Stimulated activated CD8-positive, alpha-beta memory T cell treated with anti-CD3 and anti-CD28 coated beads, Interleukin-4, amount 100 ng/mL, for 1 hour (primary cell): ENCODE measurements at regions not wholly inside any gene's neighbourhood (a gene's known extent, or its start where the extent isn't known, plus 50 kb on each side); places are given as distances from the start of the nearest gene placed in this dataset.

Source experiments
- DNase-seq, 2 donors: peaks; one replicate each; pipeline ENCODE4 v3.0.0-alpha.2; 2020; ENCODE audit warnings: low read depth in 2 of 2, low spot score in 1 of 2

- DNase-seq = no peak
These were observed 491.8 kb downstream of the ANXA1 start for GRCh38 chr9:73643379-73644013.

GRCh38 chr9:73647560-73647959 is 495.9 kb downstream of the ANXA1 start:
- no peak for DNase-seq

- DNase-seq = no peak
These were observed 497.9 kb downstream of the ANXA1 start for GRCh38 chr9:73649552-73649951.

- no peak for DNase-seq
These were observed 503.7 kb downstream of the ANXA1 start for GRCh38 chr9:73655363-73655762.

GRCh38 chr9:73655831-73656230 is 504.2 kb downstream of the ANXA1 start:
- DNase-seq = no peak

- DNase-seq = no peak
These were observed 513.6 kb downstream of the ANXA1 start for GRCh38 chr9:73665253-73665652.

- no peak for DNase-seq
These were observed 516.1 kb downstream of the ANXA1 start for GRCh38 chr9:73667749-73668148.

GRCh38 chr9:73680831-73681230 is 529.2 kb downstream of the ANXA1 start:
- no peak for DNase-seq

- no peak for DNase-seq
These were observed 531.1 kb downstream of the ANXA1 start for GRCh38 chr9:73682789-73683188.

GRCh38 chr9:73683862-73684591 is 532.4 kb downstream of the ANXA1 start:
- no peak for DNase-seq

GRCh38 chr9:73684601-73685000 is 532.9 kb downstream of the ANXA1 start:
- no peak for DNase-seq

- no peak for DNase-seq
These were observed 534.1 kb downstream of the ANXA1 start for GRCh38 chr9:73685786-73686185.

GRCh38 chr9:73689051-73689870 is 537.6 kb downstream of the ANXA1 start:
- no peak for DNase-seq

- DNase-seq = no peak
These were observed 549.9 kb downstream of the ANXA1 start for GRCh38 chr9:73701415-73702057.

- no peak for DNase-seq
These were observed 562.6 kb downstream of the ANXA1 start for GRCh38 chr9:73714294-73714693.

GRCh38 chr9:73715591-73715990 is 563.9 kb downstream of the ANXA1 start:
- DNase-seq = no peak

- no peak for DNase-seq
These were observed 568.0 kb downstream of the ANXA1 start for GRCh38 chr9:73719660-73720059.

- no peak for DNase-seq
These were observed 568.9 kb downstream of the ANXA1 start for GRCh38 chr9:73720601-73721000.

- DNase-seq = no peak
These were observed 584.6 kb downstream of the ANXA1 start for GRCh38 chr9:73736270-73736669.

- no peak for DNase-seq
These were observed 587.3 kb downstream of the ANXA1 start for GRCh38 chr9:73738741-73739530.

GRCh38 chr9:73741316-73741715 is 589.7 kb downstream of the ANXA1 start:
- no peak for DNase-seq
